ENCODE measurements at regions not wholly inside any gene's neighbourhood (a gene's known extent, or its start where the extent isn't known, plus 50 kb on each side); places are given as distances from the start of the nearest gene placed in this dataset.
"Not testable (repeated sequence)": the region's sequence is repeated elsewhere in the genome, so short reads cannot be mapped to it uniquely, and the experiment has no call there.

DNA sequence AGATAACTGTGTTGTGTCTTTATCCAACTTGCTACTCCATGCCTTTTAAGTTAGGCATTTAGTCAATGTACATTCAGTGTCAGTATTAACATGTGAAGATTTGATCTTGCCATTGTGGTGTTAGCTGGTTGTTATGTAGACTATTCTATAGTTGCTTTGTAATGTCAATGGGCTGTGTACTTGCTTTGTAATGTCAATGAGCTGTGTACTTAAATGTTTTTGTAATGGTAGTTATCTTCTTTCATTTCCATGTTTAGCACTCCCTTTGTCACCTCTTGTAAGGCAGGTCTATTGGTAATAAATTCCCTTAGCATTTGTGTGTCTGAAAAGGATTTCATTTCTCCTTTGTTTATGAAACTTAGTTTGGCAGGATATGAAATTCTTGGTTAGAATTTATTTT lies 53.4 kb downstream of the MC4R start:
- DNase-seq, result no peak

DNA sequence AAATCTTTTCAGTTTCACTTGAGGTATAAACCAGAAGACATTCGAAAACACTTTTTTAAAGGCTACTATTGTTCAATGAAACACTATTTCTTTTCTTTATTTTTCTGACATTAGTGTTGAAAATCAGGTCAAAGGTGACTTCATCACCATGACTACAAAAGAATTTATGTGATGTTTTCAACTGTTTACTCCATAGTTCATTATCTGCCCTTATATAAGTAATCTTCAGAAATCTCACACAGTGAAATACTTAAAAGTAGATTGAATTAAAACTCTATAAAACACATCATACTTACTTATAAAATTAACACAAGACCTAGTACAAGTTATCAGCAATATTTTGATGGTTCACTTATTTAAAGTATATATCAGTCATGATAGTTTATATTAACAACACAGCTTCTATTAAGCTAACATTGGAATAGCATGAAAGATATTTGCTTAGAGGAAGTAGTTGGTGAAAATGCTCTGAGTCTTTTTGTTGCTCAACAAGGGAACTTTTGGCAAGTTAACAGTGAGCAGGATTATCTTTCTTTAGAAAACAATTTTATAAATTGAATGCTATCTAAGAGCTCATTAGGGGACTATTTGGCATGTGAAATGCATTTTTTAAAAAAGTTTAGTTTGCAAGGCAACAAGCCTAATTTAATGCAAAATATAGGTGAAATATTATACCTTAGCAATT lies 60.8 kb downstream of the MC4R start:
- no peak for DNase-seq

DNA sequence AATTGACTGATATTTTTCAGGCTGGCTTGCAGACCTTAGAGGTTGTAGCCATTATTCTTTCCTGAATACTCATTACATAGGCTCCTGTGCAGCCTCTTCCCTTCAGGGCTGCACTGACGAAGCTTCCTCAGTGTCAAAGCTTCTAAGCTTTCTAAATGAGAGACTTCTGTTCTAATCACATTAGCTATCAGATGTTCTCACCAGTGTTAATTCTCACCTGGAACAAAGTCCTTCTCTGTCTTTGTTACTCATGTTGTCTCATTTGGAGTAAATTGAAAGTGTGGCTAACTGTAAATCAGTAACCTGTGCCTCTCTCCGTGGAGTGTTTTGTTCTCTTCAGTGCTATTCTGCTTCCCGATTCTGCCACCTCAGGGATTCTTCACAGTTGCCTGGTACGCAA lies 76.9 kb downstream of the MC4R start:
- no peak for DNase-seq

DNA sequence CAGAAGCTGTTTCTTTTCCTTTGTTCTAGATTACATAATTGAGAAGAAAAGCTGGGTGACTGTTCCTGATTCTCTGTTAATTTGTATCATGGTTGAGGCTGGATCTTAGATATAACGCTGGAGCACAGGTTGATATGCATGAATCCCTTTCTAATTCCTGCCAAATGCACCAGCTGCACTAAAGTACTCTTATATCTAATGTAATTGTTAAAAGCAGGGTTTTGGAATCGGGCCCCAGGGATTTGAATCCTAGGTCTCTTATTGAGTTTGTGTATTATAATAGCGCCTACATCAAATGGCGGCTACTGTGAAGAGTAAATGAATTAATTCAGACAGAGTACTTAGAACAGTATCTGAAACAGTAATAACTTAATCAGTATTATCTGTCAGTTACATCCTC lies 80.4 kb downstream of the MC4R start:
- DNase-seq, result no peak

DNA sequence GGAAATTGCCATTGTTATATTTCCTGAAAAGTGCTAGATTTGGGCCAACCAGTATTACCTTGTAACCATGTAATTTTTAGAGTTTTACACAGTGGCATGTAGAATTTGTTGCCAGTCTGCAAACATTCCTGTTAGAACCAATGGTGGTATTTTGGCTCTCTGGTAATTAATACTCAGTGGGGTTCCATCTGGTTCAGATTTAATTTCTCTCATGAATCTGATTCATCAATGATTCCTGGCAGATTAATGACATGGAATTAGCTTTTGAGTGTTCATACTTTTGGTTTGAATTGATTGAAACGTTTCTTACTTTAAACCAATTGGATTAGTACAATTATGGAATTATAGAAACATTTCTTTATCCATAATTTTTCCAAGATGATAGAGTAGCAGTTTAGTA lies 93.2 kb downstream of the MC4R start:
- no peak for DNase-seq

- DNase-seq, result no peak
Observed at GRCh38 chr18:60277855-60278480, 94.6 kb downstream of the MC4R start.

- DNase-seq, result no peak
Observed at GRCh38 chr18:60267391-60268058, 105.0 kb downstream of the MC4R start.

DNA sequence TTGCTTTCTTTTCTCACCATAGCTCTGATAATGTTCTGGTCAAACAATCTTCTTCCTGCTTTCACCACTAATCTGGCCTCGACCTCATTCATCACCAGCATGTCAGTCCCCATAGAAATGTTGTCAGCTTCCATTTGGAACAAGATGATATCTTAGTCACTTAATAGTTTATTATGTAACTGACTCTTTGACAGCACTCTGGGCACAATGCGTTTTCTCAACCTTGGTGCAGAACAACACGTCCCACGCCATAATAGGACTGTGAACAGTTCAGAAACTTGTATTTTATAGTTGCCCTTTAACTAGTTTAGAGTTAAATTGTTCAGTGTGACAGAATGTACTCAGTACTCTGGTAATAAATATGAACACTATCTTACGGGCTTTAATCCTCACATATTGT lies 106.0 kb downstream of the MC4R start:
- no peak for DNase-seq

DNA sequence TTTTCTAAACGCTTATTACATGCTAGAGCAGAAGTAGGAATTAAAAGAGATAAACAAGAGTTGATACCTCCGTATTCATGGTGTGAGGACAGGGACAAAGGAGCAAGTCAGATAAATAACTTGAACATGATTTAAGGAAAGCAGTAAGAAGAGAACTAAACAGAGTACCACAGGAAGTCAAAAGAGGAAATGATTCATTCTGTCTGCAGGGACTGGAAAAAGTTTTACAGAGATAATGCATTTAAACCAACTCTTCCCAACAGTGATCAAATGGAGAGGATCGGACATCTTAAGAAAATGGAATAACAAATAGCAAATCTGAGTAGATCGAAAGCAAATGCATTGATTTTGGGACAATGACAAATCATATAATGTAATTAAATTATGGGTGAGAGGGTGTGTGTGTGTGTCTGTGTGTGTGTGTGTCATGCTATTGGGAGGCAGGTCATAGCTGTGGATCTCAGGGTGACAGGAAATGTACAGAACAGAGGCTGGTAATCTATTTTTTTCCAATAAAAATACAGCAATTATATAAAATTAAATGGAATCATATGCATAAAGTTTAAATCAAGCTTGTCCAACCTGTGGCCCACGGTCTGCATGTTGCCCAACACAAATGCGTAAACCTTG lies 113.4 kb downstream of the MC4R start:
- DNase-seq, result no peak

GRCh38 chr18:60249388-60249787 lies 123.2 kb downstream of the MC4R start:
- no peak for DNase-seq

- DNase-seq, result no peak
Observed at GRCh38 chr18:60248336-60249330, 123.9 kb downstream of the MC4R start.

DNA sequence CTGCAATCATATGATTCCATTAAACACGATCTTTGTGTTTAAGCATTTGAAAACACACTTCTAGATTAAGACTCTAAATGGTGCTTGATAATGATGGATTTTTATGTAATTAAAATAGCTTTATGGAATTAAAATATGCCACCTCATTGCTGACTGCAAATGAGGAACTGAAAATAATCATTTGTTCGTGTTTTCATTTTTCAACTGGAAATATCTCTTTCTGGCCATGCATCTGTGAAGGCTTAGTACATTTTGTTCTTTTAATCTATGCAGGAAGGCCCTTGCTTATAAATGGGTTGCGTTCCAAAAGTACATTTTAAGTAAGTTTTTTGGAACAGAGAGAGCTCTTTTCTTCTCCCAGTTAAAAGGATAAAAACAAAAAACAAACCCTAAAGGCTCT lies 125.5 kb downstream of the MC4R start:
- no peak for DNase-seq

- no peak for DNase-seq
Observed at GRCh38 chr18:60246606-60247005, 126.0 kb downstream of the MC4R start.

DNA sequence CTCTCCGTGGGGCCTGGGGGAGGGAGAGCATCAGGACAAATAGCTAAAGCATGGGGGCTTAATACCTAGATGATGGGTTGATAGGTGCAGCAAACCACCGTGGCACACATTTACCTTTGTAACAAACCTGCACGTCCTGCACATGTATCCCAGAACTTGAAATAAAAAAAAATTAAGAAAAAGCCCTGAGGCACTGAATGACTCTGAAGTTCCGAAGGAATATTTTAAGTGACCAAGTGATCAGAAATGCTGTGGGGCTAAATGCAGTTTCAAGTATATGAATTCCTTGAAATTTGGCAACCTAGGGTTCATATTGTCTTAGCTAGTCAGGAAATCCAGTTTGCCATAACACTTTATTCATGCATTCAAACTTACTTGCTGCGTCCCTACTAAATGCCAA lies 127.5 kb downstream of the MC4R start:
- no peak for DNase-seq

DNA sequence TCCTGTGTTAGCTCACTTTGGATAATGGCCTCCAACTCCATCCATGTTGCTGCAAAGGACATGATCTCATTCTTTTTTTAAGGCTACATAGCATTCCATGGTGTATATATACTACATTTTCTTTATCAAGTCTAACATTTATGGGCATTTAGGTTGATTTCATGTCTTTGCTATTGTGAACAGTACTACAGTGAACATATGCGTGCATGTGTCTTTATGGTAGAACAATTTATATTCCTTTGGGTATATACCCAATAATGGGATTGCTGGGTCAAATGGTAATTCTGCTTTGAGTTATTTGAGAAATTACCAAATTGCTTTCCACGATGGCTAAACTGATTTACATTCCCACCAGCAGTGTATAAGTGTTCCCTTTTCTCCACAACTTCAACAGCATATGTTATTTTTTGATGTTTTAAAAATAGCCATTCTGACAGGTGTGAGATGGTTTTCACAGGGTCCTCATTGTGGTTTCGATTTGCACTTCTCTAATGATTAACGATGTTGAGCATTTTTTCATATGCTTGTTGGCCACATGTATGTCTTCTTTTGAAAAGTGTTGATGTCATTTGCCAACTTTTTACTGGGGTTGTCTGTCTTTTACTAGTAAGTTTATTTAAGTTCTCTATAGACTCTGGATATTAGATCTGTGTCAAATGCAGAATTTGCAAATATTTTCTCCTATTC lies 133.4 kb downstream of the MC4R start:
- DNase-seq, result not testable (repeated sequence)

- no peak for DNase-seq
Observed at GRCh38 chr18:60235164-60235563, 137.4 kb downstream of the MC4R start.

DNA sequence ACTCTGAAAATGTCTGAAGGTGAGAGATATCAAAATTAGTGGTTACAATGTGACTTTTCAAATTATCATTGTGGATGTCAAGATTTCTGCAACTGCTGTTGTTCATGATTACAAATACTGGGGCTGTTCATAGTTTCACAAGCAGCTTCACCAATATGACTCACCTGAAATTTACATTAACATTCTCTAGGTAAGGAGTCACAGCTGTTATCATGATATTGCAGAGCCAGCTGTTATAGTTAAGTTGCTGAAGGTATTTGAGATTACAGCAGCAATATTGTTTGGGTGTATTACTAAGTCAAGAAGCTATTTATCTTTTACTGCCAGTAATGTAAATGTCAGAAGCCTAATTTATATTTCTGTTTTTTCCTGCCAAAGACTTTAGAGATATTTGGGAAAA lies 140.0 kb downstream of the MC4R start:
- no peak for DNase-seq

- DNase-seq, result no peak
Observed at GRCh38 chr18:60228609-60229595, 143.7 kb downstream of the MC4R start.

GRCh38 chr18:60215432-60215831 lies 157.1 kb downstream of the MC4R start:
- DNase-seq, result no peak

GRCh38 chr18:60209042-60209441 lies 163.5 kb downstream of the MC4R start:
- no peak for DNase-seq

DNA sequence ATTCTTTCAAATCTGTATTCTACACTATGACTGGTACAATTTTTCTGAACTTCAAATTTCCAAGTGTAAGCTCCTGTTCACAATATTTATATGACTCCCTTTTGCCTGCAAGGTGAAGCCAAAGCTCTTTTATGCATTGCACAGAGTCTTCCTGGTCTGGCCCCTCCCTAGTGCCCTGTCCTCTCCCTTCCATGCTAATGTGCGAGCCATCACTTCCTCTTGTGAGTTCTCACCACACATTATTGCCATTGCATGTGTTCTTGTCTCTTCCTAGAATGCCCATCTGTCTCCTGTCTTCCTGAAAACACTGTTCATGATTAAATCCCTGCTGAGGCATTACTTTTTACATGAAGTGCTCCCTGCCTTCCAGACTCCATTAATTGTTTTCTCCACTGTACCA lies 169.9 kb downstream of the MC4R start:
- DNase-seq, result no peak
